MM.1S (cell line): ENCODE measurements at regions not wholly inside any gene's neighbourhood (a gene's known extent, or its start where the extent isn't known, plus 50 kb on each side); places are given as distances from the start of the nearest gene placed in this dataset.

Source experiments
- CTCF ChIP-seq: fragments of 300-600 bp; sonication (generic); IDR thresholded peaks from 2 replicates; pipeline ENCODE4 v1.5.1; 2016; ENCODE audit warnings: antibody characterized with exemption, low read length, mixed read lengths
- EZH2 ChIP-seq: fragments of 300-600 bp; sonication (generic); optimal IDR thresholded peaks from 2 replicates; pipeline ENCODE3; 2017; ENCODE audit warnings: low read depth, mild to moderate bottlenecking, antibody characterized with exemption, low read length, mixed read lengths
- EZH2phosphoT487 ChIP-seq: fragments of 300-600 bp; sonication (generic); IDR thresholded peaks from 2 replicates; pipeline ENCODE4 v1.6.1; 2018; ENCODE audit warnings: antibody characterized with exemption, low read length

- no peak for TF ChIP-seq CTCF
- no peak for TF ChIP-seq EZH2
- no peak for TF ChIP-seq EZH2phosphoT487
Measured at GRCh38 chr1:165014753-165015152, 341.8 kb downstream of the LMX1A start.
